ENCODE measurements at regions not wholly inside any gene's neighbourhood (a gene's known extent, or its start where the extent isn't known, plus 50 kb on each side); places are given as distances from the start of the nearest gene placed in this dataset.

- Histone ChIP-seq H3K27me3 (ENCODE audit: low read depth, low read length) (no peaks in the 10 kb centered on the region), H3K27ac (ENCODE audit: low read length) (no peak overlapping the region), H3K9me3 (ENCODE audit: control insufficient read depth in 1 of 2, low read length in 2 of 2) (no peaks in the 10 kb centered on the region), H3K4me1 (ENCODE audit: control insufficient read depth in 1 of 2, insufficient read depth in 2 of 2, low read length in 2 of 2) (no peaks in the 10 kb centered on the region), H3K36me3 (ENCODE audit: control insufficient read depth in 1 of 2, insufficient read depth in 2 of 2, low read length in 2 of 2) (no peaks in the 10 kb centered on the region), H3K4me3 (ENCODE audit: low read depth in 1 of 2, low read length in 2 of 2) (no peak overlapping the region)
These were observed 578.0 kb downstream of the KCNA4 start for GRCh38 chr11:29438815-29439214.

GRCh38 chr11:29435421-29435820, 581.4 kb downstream of the KCNA4 start:
- Histone ChIP-seq H3K27me3 (ENCODE audit: low read depth, low read length) (no peaks in the 10 kb centered on the region), H3K4me3 (ENCODE audit: low read depth in 1 of 2, low read length in 2 of 2) (no peak overlapping the region), H3K4me1 (ENCODE audit: control insufficient read depth in 1 of 2, insufficient read depth in 2 of 2, low read length in 2 of 2) (no peaks in the 10 kb centered on the region)

GRCh38 chr11:29432719-29433325, 584.0 kb downstream of the KCNA4 start:
- Histone ChIP-seq H3K27ac (ENCODE audit: low read length) (no peak overlapping the region), H3K36me3 (ENCODE audit: control insufficient read depth in 1 of 2, insufficient read depth in 2 of 2, low read length in 2 of 2) (no peaks in the 10 kb centered on the region), H3K4me1 (ENCODE audit: control insufficient read depth in 1 of 2, insufficient read depth in 2 of 2, low read length in 2 of 2) (no peaks in the 10 kb centered on the region), H3K9me3 (ENCODE audit: control insufficient read depth in 1 of 2, low read length in 2 of 2) (no peaks in the 10 kb centered on the region), H3K4me3 (ENCODE audit: low read depth in 1 of 2, low read length in 2 of 2) (no peak overlapping the region), H3K27me3 (ENCODE audit: low read depth, low read length) (no peaks in the 10 kb centered on the region)

More at GRCh38 chr11:29435421-29435820, 581.4 kb downstream of the KCNA4 start:
- Histone ChIP-seq H3K36me3 (ENCODE audit: control insufficient read depth in 1 of 2, insufficient read depth in 2 of 2, low read length in 2 of 2) (no peaks in the 10 kb centered on the region), H3K27ac (ENCODE audit: low read length) (no peak overlapping the region), H3K9me3 (ENCODE audit: control insufficient read depth in 1 of 2, low read length in 2 of 2) (no peaks in the 10 kb centered on the region)

GRCh38 chr11:29405305-29405704, 611.5 kb downstream of the KCNA4 start:
- no peaks in the 10 kb centered on the region for H3K36me3 ChIP-seq (ENCODE audit: control insufficient read depth in 1 of 2, insufficient read depth in 2 of 2, low read length in 2 of 2)
- H3K9me3 ChIP-seq (ENCODE audit: control insufficient read depth in 1 of 2, low read length in 2 of 2), result no peaks in the 10 kb centered on the region
- no peak overlapping the region for H3K4me3 ChIP-seq (ENCODE audit: low read depth in 1 of 2, low read length in 2 of 2)
- H3K4me1 ChIP-seq (ENCODE audit: control insufficient read depth in 1 of 2, insufficient read depth in 2 of 2, low read length in 2 of 2), result no peaks in the 10 kb centered on the region
- no peaks in the 10 kb centered on the region for H3K27me3 ChIP-seq (ENCODE audit: low read depth, low read length)
- H3K27ac ChIP-seq (ENCODE audit: low read length), result no peak overlapping the region

GRCh38 chr11:29395555-29396072, 621.2 kb downstream of the KCNA4 start:
- H3K4me1 ChIP-seq (ENCODE audit: control insufficient read depth in 1 of 2, insufficient read depth in 2 of 2, low read length in 2 of 2), result no peaks in the 10 kb centered on the region
- H3K9me3 ChIP-seq (ENCODE audit: control insufficient read depth in 1 of 2, low read length in 2 of 2), result no peaks in the 10 kb centered on the region
- no peaks in the 10 kb centered on the region for H3K27me3 ChIP-seq (ENCODE audit: low read depth, low read length)
- H3K4me3 ChIP-seq (ENCODE audit: low read depth in 1 of 2, low read length in 2 of 2), result no peak overlapping the region
- no peaks in the 10 kb centered on the region for H3K36me3 ChIP-seq (ENCODE audit: control insufficient read depth in 1 of 2, insufficient read depth in 2 of 2, low read length in 2 of 2)
- no peak overlapping the region for H3K27ac ChIP-seq (ENCODE audit: low read length)

- Histone ChIP-seq H3K4me3 (ENCODE audit: low read depth in 1 of 2, low read length in 2 of 2) (no peak overlapping the region), H3K27me3 (ENCODE audit: low read depth, low read length) (no peaks in the 10 kb centered on the region), H3K9me3 (ENCODE audit: control insufficient read depth in 1 of 2, low read length in 2 of 2) (no peaks in the 10 kb centered on the region), H3K36me3 (ENCODE audit: control insufficient read depth in 1 of 2, insufficient read depth in 2 of 2, low read length in 2 of 2) (no peaks in the 10 kb centered on the region), H3K27ac (ENCODE audit: low read length) (no peak overlapping the region), H3K4me1 (ENCODE audit: control insufficient read depth in 1 of 2, insufficient read depth in 2 of 2, low read length in 2 of 2) (no peaks in the 10 kb centered on the region)
These were observed 627.0 kb downstream of the KCNA4 start for GRCh38 chr11:29389793-29390192.

GRCh38 chr11:29373725-29374124, 643.1 kb downstream of the KCNA4 start:
- Histone ChIP-seq H3K27ac (ENCODE audit: low read length) (no peak overlapping the region), H3K27me3 (ENCODE audit: low read depth, low read length) (no peaks in the 10 kb centered on the region)

GRCh38 chr11:29368126-29368525, 648.7 kb downstream of the KCNA4 start:
- H3K4me3 ChIP-seq (ENCODE audit: low read depth in 1 of 2, low read length in 2 of 2), result no peak overlapping the region
- no peaks in the 10 kb centered on the region for H3K4me1 ChIP-seq (ENCODE audit: control insufficient read depth in 1 of 2, insufficient read depth in 2 of 2, low read length in 2 of 2)
- H3K27ac ChIP-seq (ENCODE audit: low read length), result no peak overlapping the region
- H3K36me3 ChIP-seq (ENCODE audit: control insufficient read depth in 1 of 2, insufficient read depth in 2 of 2, low read length in 2 of 2), result no peaks in the 10 kb centered on the region
- no peaks in the 10 kb centered on the region for H3K9me3 ChIP-seq (ENCODE audit: control insufficient read depth in 1 of 2, low read length in 2 of 2)
- no peaks in the 10 kb centered on the region for H3K27me3 ChIP-seq (ENCODE audit: low read depth, low read length)

More at GRCh38 chr11:29373725-29374124, 643.1 kb downstream of the KCNA4 start:
- Histone ChIP-seq H3K9me3 (ENCODE audit: control insufficient read depth in 1 of 2, low read length in 2 of 2) (peaks cover 0 to 14% of the 10 kb centered on the region in 2 donors), H3K4me3 (ENCODE audit: low read depth in 1 of 2, low read length in 2 of 2) (no peak overlapping the region), H3K36me3 (ENCODE audit: control insufficient read depth in 1 of 2, insufficient read depth in 2 of 2, low read length in 2 of 2) (no peaks in the 10 kb centered on the region), H3K4me1 (ENCODE audit: control insufficient read depth in 1 of 2, insufficient read depth in 2 of 2, low read length in 2 of 2) (no peaks in the 10 kb centered on the region)

GRCh38 chr11:29364006-29364405, 652.8 kb downstream of the KCNA4 start:
- H3K9me3 ChIP-seq (ENCODE audit: control insufficient read depth in 1 of 2, low read length in 2 of 2), result no peaks in the 10 kb centered on the region
- H3K36me3 ChIP-seq (ENCODE audit: control insufficient read depth in 1 of 2, insufficient read depth in 2 of 2, low read length in 2 of 2), result no peaks in the 10 kb centered on the region
- no peak overlapping the region for H3K4me3 ChIP-seq (ENCODE audit: low read depth in 1 of 2, low read length in 2 of 2)
- no peaks in the 10 kb centered on the region for H3K4me1 ChIP-seq (ENCODE audit: control insufficient read depth in 1 of 2, insufficient read depth in 2 of 2, low read length in 2 of 2)
- H3K27me3 ChIP-seq (ENCODE audit: low read depth, low read length), result no peaks in the 10 kb centered on the region
- no peak overlapping the region for H3K27ac ChIP-seq (ENCODE audit: low read length)

- H3K4me3 ChIP-seq (ENCODE audit: low read depth in 1 of 2, low read length in 2 of 2), result no peak overlapping the region
- H3K9me3 ChIP-seq (ENCODE audit: control insufficient read depth in 1 of 2, low read length in 2 of 2), result no peaks in the 10 kb centered on the region
- H3K27me3 ChIP-seq (ENCODE audit: low read depth, low read length), result no peaks in the 10 kb centered on the region
- H3K4me1 ChIP-seq (ENCODE audit: control insufficient read depth in 1 of 2, insufficient read depth in 2 of 2, low read length in 2 of 2), result no peaks in the 10 kb centered on the region
- H3K27ac ChIP-seq (ENCODE audit: low read length), result no peak overlapping the region
- H3K36me3 ChIP-seq (ENCODE audit: control insufficient read depth in 1 of 2, insufficient read depth in 2 of 2, low read length in 2 of 2), result no peaks in the 10 kb centered on the region
These were observed 655.5 kb downstream of the KCNA4 start for GRCh38 chr11:29361369-29361768.

GRCh38 chr11:29353833-29354232, 663.0 kb downstream of the KCNA4 start:
- no peaks in the 10 kb centered on the region for H3K36me3 ChIP-seq (ENCODE audit: control insufficient read depth in 1 of 2, insufficient read depth in 2 of 2, low read length in 2 of 2)
- H3K27me3 ChIP-seq (ENCODE audit: low read depth, low read length), result no peaks in the 10 kb centered on the region
- H3K4me3 ChIP-seq (ENCODE audit: low read depth in 1 of 2, low read length in 2 of 2), result no peak overlapping the region
- no peak overlapping the region for H3K27ac ChIP-seq (ENCODE audit: low read length)
- no peaks in the 10 kb centered on the region for H3K4me1 ChIP-seq (ENCODE audit: control insufficient read depth in 1 of 2, insufficient read depth in 2 of 2, low read length in 2 of 2)
- no peaks in the 10 kb centered on the region for H3K9me3 ChIP-seq (ENCODE audit: control insufficient read depth in 1 of 2, low read length in 2 of 2)

- no peaks in the 10 kb centered on the region for H3K36me3 ChIP-seq (ENCODE audit: control insufficient read depth in 1 of 2, insufficient read depth in 2 of 2, low read length in 2 of 2)
- H3K27me3 ChIP-seq (ENCODE audit: low read depth, low read length), result no peaks in the 10 kb centered on the region
- H3K4me3 ChIP-seq (ENCODE audit: low read depth in 1 of 2, low read length in 2 of 2), result no peak overlapping the region
- no peaks in the 10 kb centered on the region for H3K4me1 ChIP-seq (ENCODE audit: control insufficient read depth in 1 of 2, insufficient read depth in 2 of 2, low read length in 2 of 2)
- H3K9me3 ChIP-seq (ENCODE audit: control insufficient read depth in 1 of 2, low read length in 2 of 2), result no peaks in the 10 kb centered on the region
- no peak overlapping the region for H3K27ac ChIP-seq (ENCODE audit: low read length)
These were observed 664.5 kb downstream of the KCNA4 start for GRCh38 chr11:29352273-29352795.
